ENCODE measurements at regions not wholly inside any gene's neighbourhood (a gene's known extent, or its start where the extent isn't known, plus 50 kb on each side); places are given as distances from the start of the nearest gene placed in this dataset.
A peak's percentile ranks its signal among the peaks of the same experiment; 100 is the strongest.

- peak in 1 of 2 donors; percentile 42 for DNase-seq
These were observed 87.4 kb upstream of the ERRFI1 start for GRCh38 chr1:8113262-8114220.

- DNase-seq: no peak
These were observed 86.6 kb upstream of the ERRFI1 start for GRCh38 chr1:8112611-8113261.

- DNase-seq: no peak
These were observed 85.5 kb upstream of the ERRFI1 start for GRCh38 chr1:8111560-8111959.

GRCh38 chr1:8109216-8109615 is 83.1 kb upstream of the ERRFI1 start:
- DNase-seq: no peak

- no peak for DNase-seq
These were observed 81.8 kb upstream of the ERRFI1 start for GRCh38 chr1:8107897-8108296.

GRCh38 chr1:8104278-8105236 is 78.4 kb upstream of the ERRFI1 start:
- DNase-seq: peak in 1 of 2 donors; percentile 28

- no peak for DNase-seq
These were observed 71.8 kb upstream of the ERRFI1 start for GRCh38 chr1:8097908-8098307.

- peak in 1 of 2 donors; percentile 31 for DNase-seq
These were observed 71.1 kb upstream of the ERRFI1 start for GRCh38 chr1:8097077-8097799.

- DNase-seq: no peak
These were observed 70.2 kb upstream of the ERRFI1 start for GRCh38 chr1:8096105-8097011.

GRCh38 chr1:8095584-8095983 is 69.5 kb upstream of the ERRFI1 start:
- no peak for DNase-seq

GRCh38 chr1:8094481-8095241 is 68.6 kb upstream of the ERRFI1 start:
- DNase-seq: no peak

- DNase-seq: no peak
These were observed 67.3 kb upstream of the ERRFI1 start for GRCh38 chr1:8093221-8093980.

GRCh38 chr1:8092657-8093056 is 66.5 kb upstream of the ERRFI1 start:
- DNase-seq: no peak

- DNase-seq: no peak
These were observed 65.6 kb upstream of the ERRFI1 start for GRCh38 chr1:8091691-8092090.

- DNase-seq: no peak
These were observed 64.2 kb upstream of the ERRFI1 start for GRCh38 chr1:8090241-8090702.

- DNase-seq: no peak
These were observed 63.6 kb upstream of the ERRFI1 start for GRCh38 chr1:8089535-8090228.

GRCh38 chr1:8086055-8086454 is 59.9 kb upstream of the ERRFI1 start:
- DNase-seq: no peak

GRCh38 chr1:8084913-8085312 is 58.8 kb upstream of the ERRFI1 start:
- no peak for DNase-seq
